Activated CD4-positive, alpha-beta T cell treated with anti-CD3 and anti-CD28 coated beads, Interleukin-2, amount 10 ng/mL, durations not matched to agents 24 days and 14 days (primary cell): ENCODE measurements at regions not wholly inside any gene's neighbourhood (a gene's known extent, or its start where the extent isn't known, plus 50 kb on each side); places are given as distances from the start of the nearest gene placed in this dataset.

ENCODE experiments used
- DNase-seq: peaks from one replicate; pipeline ENCODE4 v3.0.0; 2022
- H3K27ac Mint-ChIP-seq: one replicate; pipeline ENCODE4 v1.8.0; 2022; ENCODE audit warnings: mild to moderate bottlenecking, mixed read lengths
- H3K27me3 Mint-ChIP-seq: one replicate; pipeline ENCODE4 v1.8.0; 2022; ENCODE audit warnings: mixed read lengths
- H3K36me3 Mint-ChIP-seq: one replicate; pipeline ENCODE4 v1.8.0; 2022; ENCODE audit warnings: low read depth, mild to moderate bottlenecking, mixed read lengths
- H3K4me1 Mint-ChIP-seq: one replicate; pipeline ENCODE4 v1.8.0; 2021; ENCODE audit warnings: mixed read lengths
- H3K4me3 Mint-ChIP-seq: one replicate; pipeline ENCODE4 v1.8.0; 2022; ENCODE audit warnings: mild to moderate bottlenecking, moderate library complexity, mixed read lengths
- H3K9me3 Mint-ChIP-seq: one replicate; pipeline ENCODE4 v1.8.0; 2021; ENCODE audit warnings: mixed read lengths
- intact Hi-C: fragments of 100-400 bp; cut with micrococcal nuclease; formaldehyde crosslinking; loops from one replicate; pipeline ENCODE4 v1.15.1; 2023

- no peaks in the 10 kb centered on the region for H3K36me3 Mint-ChIP-seq
- no peak for DNase-seq
- no peaks in the 10 kb centered on the region for H3K4me1 Mint-ChIP-seq
- intact Hi-C loops, result no loop called here
- H3K27me3 Mint-ChIP-seq, result no peaks in the 10 kb centered on the region
- no peak overlapping the region for H3K27ac Mint-ChIP-seq
- H3K4me3 Mint-ChIP-seq, result no peak overlapping the region
- H3K9me3 Mint-ChIP-seq, result peaks cover 12% of the 10 kb centered on the region
Measured at GRCh38 chr4:128376303-128376702, 88.7 kb upstream of the PGRMC2 start.

- no peak for DNase-seq
- peaks cover 7% of the 10 kb centered on the region for H3K9me3 Mint-ChIP-seq
- no peaks in the 10 kb centered on the region for H3K27me3 Mint-ChIP-seq
- no peaks in the 10 kb centered on the region for H3K36me3 Mint-ChIP-seq
- H3K4me1 Mint-ChIP-seq, result no peaks in the 10 kb centered on the region
- intact Hi-C loops, result no loop called here
- H3K27ac Mint-ChIP-seq, result no peak overlapping the region
- no peak overlapping the region for H3K4me3 Mint-ChIP-seq
Measured at GRCh38 chr4:128373628-128374027, 86.0 kb upstream of the PGRMC2 start.

GRCh38 chr4:128371876-128372275 lies 84.3 kb upstream of the PGRMC2 start:
- Mint-ChIP-seq H3K4me3 (no peak overlapping the region), H3K4me1 (no peaks in the 10 kb centered on the region), H3K27me3 (no peaks in the 10 kb centered on the region), H3K36me3 (no peaks in the 10 kb centered on the region), H3K27ac (no peak overlapping the region), H3K9me3 (peaks cover 7% of the 10 kb centered on the region)
- intact Hi-C loops, result no loop called here
- DNase-seq, result no peak

GRCh38 chr4:128371001-128371777 lies 83.6 kb upstream of the PGRMC2 start:
- DNase-seq, result no peak
- H3K4me1 Mint-ChIP-seq, result no peaks in the 10 kb centered on the region
- H3K27me3 Mint-ChIP-seq, result no peaks in the 10 kb centered on the region
- peaks cover 3% of the 10 kb centered on the region for H3K9me3 Mint-ChIP-seq
- H3K36me3 Mint-ChIP-seq, result no peaks in the 10 kb centered on the region
- H3K27ac Mint-ChIP-seq, result no peak overlapping the region
- intact Hi-C loops, result no loop called here
- H3K4me3 Mint-ChIP-seq, result no peak overlapping the region

GRCh38 chr4:128366212-128366611 lies 78.6 kb upstream of the PGRMC2 start:
- H3K27ac Mint-ChIP-seq, result no peak overlapping the region
- H3K27me3 Mint-ChIP-seq, result no peaks in the 10 kb centered on the region
- no peaks in the 10 kb centered on the region for H3K36me3 Mint-ChIP-seq
- H3K4me3 Mint-ChIP-seq, result no peak overlapping the region
- intact Hi-C loops, result no loop called here
- no peaks in the 10 kb centered on the region for H3K4me1 Mint-ChIP-seq
- H3K9me3 Mint-ChIP-seq, result no peaks in the 10 kb centered on the region
- no peak for DNase-seq

- intact Hi-C loops, result no loop called here
- Mint-ChIP-seq H3K4me1 (no peaks in the 10 kb centered on the region), H3K27ac (no peak overlapping the region), H3K36me3 (no peaks in the 10 kb centered on the region), H3K27me3 (no peaks in the 10 kb centered on the region), H3K9me3 (no peaks in the 10 kb centered on the region), H3K4me3 (no peak overlapping the region)
- no peak for DNase-seq
Measured at GRCh38 chr4:128364565-128364964, 77.0 kb upstream of the PGRMC2 start.

- H3K4me1 Mint-ChIP-seq, result no peaks in the 10 kb centered on the region
- no peaks in the 10 kb centered on the region for H3K27me3 Mint-ChIP-seq
- H3K9me3 Mint-ChIP-seq, result no peaks in the 10 kb centered on the region
- H3K4me3 Mint-ChIP-seq, result no peak overlapping the region
- intact Hi-C loops, result no loop called here
- no peaks in the 10 kb centered on the region for H3K36me3 Mint-ChIP-seq
- DNase-seq, result no peak
- H3K27ac Mint-ChIP-seq, result no peak overlapping the region
Measured at GRCh38 chr4:128363966-128364365, 76.4 kb upstream of the PGRMC2 start.

- no peak overlapping the region for H3K27ac Mint-ChIP-seq
- H3K27me3 Mint-ChIP-seq, result no peaks in the 10 kb centered on the region
- H3K9me3 Mint-ChIP-seq, result no peaks in the 10 kb centered on the region
- DNase-seq, result no peak
- intact Hi-C loops, result no loop called here
- H3K4me3 Mint-ChIP-seq, result no peak overlapping the region
- no peaks in the 10 kb centered on the region for H3K36me3 Mint-ChIP-seq
- H3K4me1 Mint-ChIP-seq, result no peaks in the 10 kb centered on the region
Measured at GRCh38 chr4:128362760-128363159, 75.1 kb upstream of the PGRMC2 start.

GRCh38 chr4:128359422-128359821 lies 71.8 kb upstream of the PGRMC2 start:
- intact Hi-C loops, result no loop called here
- Mint-ChIP-seq H3K27ac (no peak overlapping the region), H3K36me3 (no peaks in the 10 kb centered on the region), H3K4me3 (no peak overlapping the region), H3K27me3 (no peaks in the 10 kb centered on the region), H3K4me1 (peaks cover 3% of the 10 kb centered on the region), H3K9me3 (no peaks in the 10 kb centered on the region)
- DNase-seq, result no peak

GRCh38 chr4:128358913-128359279 lies 71.3 kb upstream of the PGRMC2 start:
- no peak overlapping the region for H3K4me3 Mint-ChIP-seq
- H3K9me3 Mint-ChIP-seq, result no peaks in the 10 kb centered on the region
- no peak overlapping the region for H3K27ac Mint-ChIP-seq
- peaks cover 3% of the 10 kb centered on the region for H3K4me1 Mint-ChIP-seq
- H3K36me3 Mint-ChIP-seq, result no peaks in the 10 kb centered on the region
- DNase-seq, result no peak
- intact Hi-C loops, result no loop called here
- H3K27me3 Mint-ChIP-seq, result no peaks in the 10 kb centered on the region

- DNase-seq, result no peak
- Mint-ChIP-seq H3K36me3 (no peaks in the 10 kb centered on the region), H3K27ac (no peak overlapping the region), H3K4me3 (no peak overlapping the region), H3K27me3 (no peaks in the 10 kb centered on the region), H3K4me1 (peaks cover 3% of the 10 kb centered on the region), H3K9me3 (no peaks in the 10 kb centered on the region)
- intact Hi-C loops, result no loop called here
Measured at GRCh38 chr4:128358231-128358912, 70.8 kb upstream of the PGRMC2 start.

- Mint-ChIP-seq H3K9me3 (no peaks in the 10 kb centered on the region), H3K27ac (no peak overlapping the region), H3K36me3 (no peaks in the 10 kb centered on the region), H3K4me3 (no peak overlapping the region), H3K27me3 (no peaks in the 10 kb centered on the region), H3K4me1 (peaks cover 3% of the 10 kb centered on the region)
- DNase-seq, result no peak
- intact Hi-C loops, result no loop called here
Measured at GRCh38 chr4:128357286-128357685, 69.7 kb upstream of the PGRMC2 start.

- no peaks in the 10 kb centered on the region for H3K27me3 Mint-ChIP-seq
- peaks cover 3% of the 10 kb centered on the region for H3K4me1 Mint-ChIP-seq
- H3K9me3 Mint-ChIP-seq, result peaks cover 4% of the 10 kb centered on the region
- intact Hi-C loops, result no loop called here
- H3K36me3 Mint-ChIP-seq, result no peaks in the 10 kb centered on the region
- H3K4me3 Mint-ChIP-seq, result no peak overlapping the region
- no peak overlapping the region for H3K27ac Mint-ChIP-seq
- DNase-seq, result no peak
Measured at GRCh38 chr4:128355305-128355704, 67.7 kb upstream of the PGRMC2 start.

- H3K36me3 Mint-ChIP-seq, result no peaks in the 10 kb centered on the region
- H3K27ac Mint-ChIP-seq, result no peak overlapping the region
- no peaks in the 10 kb centered on the region for H3K27me3 Mint-ChIP-seq
- peaks cover 4% of the 10 kb centered on the region for H3K9me3 Mint-ChIP-seq
- intact Hi-C loops, result no loop called here
- no peak for DNase-seq
- peaks cover 3% of the 10 kb centered on the region for H3K4me1 Mint-ChIP-seq
- H3K4me3 Mint-ChIP-seq, result no peak overlapping the region
Measured at GRCh38 chr4:128354205-128354821, 66.7 kb upstream of the PGRMC2 start.
